HepG2 (cell line): ENCODE measurements at regions not wholly inside any gene's neighbourhood (a gene's known extent, or its start where the extent isn't known, plus 50 kb on each side); places are given as distances from the start of the nearest gene placed in this dataset.

Experiments used
- ATAC-seq: fragments of 200-7000 bp; cut with Tn5 transposase; 3 replicates; pipeline ENCODE4 v1.9.1; 2020; ENCODE audit warnings: mild to moderate bottlenecking, moderate library complexity
- BruUV-seq: library from RNA; stranded (reverse); fragments of 400-500 nt; replicated peaks from 2 replicates; lab custom pipeline; 2021; lab: Mats Ljungman, UMichigan
- CTCF ChIA-PET: fragments of 300-600 bp; formaldehyde crosslinking; extraction: SDS; loops from one replicate; lab custom pipeline; 2021; ENCODE audit warnings: low total read pairs, inconsistent platforms, low intra/inter-chr PET ratio; lab: Yijun Ruan, JAX
- POLR2A ChIA-PET: fragments of 350-600 bp; sonication (Branson Sonifier 250); formaldehyde crosslinking; loops from one replicate; lab custom pipeline; 2020; ENCODE audit warnings: antibody characterized with exemption, inconsistent platforms; lab: Yijun Ruan, JAX
- DNase-seq: peaks from one replicate; pipeline ENCODE4 v3.0.0-alpha.2; 2015; ENCODE audit warnings: low spot score
- FAIRE-seq: peaks from 3 replicates; lab custom pipeline; 2011; peaks lifted over from hg19 to GRCh38; lab: Jason Lieb, UNC
- H2AFZ ChIP-seq: one replicate; pipeline ENCODE4 v1.6.1; 2011; ENCODE audit warnings: low read length, inconsistent platforms
- H3K27ac ChIP-seq: fragments of 300-600 bp; 3 replicates; pipeline ENCODE4 v1.8.0; 2011; ENCODE audit warnings: mixed run types, mild to moderate bottlenecking, mixed read lengths, low read length, inconsistent platforms; ENCODE audit not compliant: insufficient read depth; ENCODE audit errors: extremely low read length
- H3K27me3 ChIP-seq, 2 experiments: fragments of 200-600 bp in 1 of 2; 2 replicates in 1 of 2; 3 replicates in 1 of 2; pipeline versions ENCODE4 v1.6.0 to v1.8.0; 2011; ENCODE audit warnings: low read length in 2 of 2, mild to moderate bottlenecking in 2 of 2, moderate library complexity in 2 of 2, inconsistent platforms in 1 of 2; ENCODE audit not compliant: insufficient read depth in 2 of 2, control insufficient read depth in 1 of 2
- H3K36me3 ChIP-seq, 2 experiments: fragments of 200-600 bp in 1 of 2; replicated peaks in 1 of 2; 2 replicates in 1 of 2; 3 replicates in 1 of 2; pipeline versions ENCODE4 v1.5.1 to v1.8.0; 2011; ENCODE audit warnings: low read length in 2 of 2, inconsistent platforms in 1 of 2; ENCODE audit not compliant: insufficient read depth in 2 of 2, control insufficient read depth in 1 of 2
- H3K4me1 ChIP-seq: 2 replicates; pipeline ENCODE4 v1.5.1; 2012; ENCODE audit warnings: low read length, inconsistent platforms; ENCODE audit not compliant: insufficient read depth
- H3K4me2 ChIP-seq: 2 replicates; pipeline ENCODE4 v1.6.0; 2011; ENCODE audit warnings: low read depth, low read length, inconsistent platforms
- H3K4me3 ChIP-seq, 3 experiments: fragments of 200-600 bp in 1 of 3; sonication (generic), shearing (Covaris generic) in 1 of 3; replicated peaks in 1 of 3; 2 replicates each; pipeline ENCODE4 v1.5.1; 2011 to 2016; ENCODE audit warnings: low read length in 3 of 3, inconsistent platforms in 2 of 3, low read depth in 2 of 3, mild to moderate bottlenecking in 2 of 3, control low read depth in 1 of 3, mixed read lengths in 1 of 3; ENCODE audit not compliant: insufficient read depth in 1 of 3
- H3K79me2 ChIP-seq: one replicate; pipeline ENCODE4 v1.6.1; 2011; ENCODE audit warnings: low read length, inconsistent platforms; ENCODE audit not compliant: insufficient read depth
- H3K9ac ChIP-seq: 2 replicates; pipeline ENCODE4 v1.6.0; 2011; ENCODE audit warnings: mild to moderate bottlenecking, low read depth, low read length, inconsistent platforms; ENCODE audit not compliant: insufficient read depth
- H3K9me3 ChIP-seq: 2 replicates; pipeline ENCODE4 v1.5.1; 2012; ENCODE audit warnings: mild to moderate bottlenecking, low read length
- H4K20me1 ChIP-seq: 2 replicates; pipeline ENCODE4 v1.6.0; 2011; ENCODE audit warnings: inconsistent platforms, mild to moderate bottlenecking, low read length, moderate library complexity; ENCODE audit not compliant: insufficient read depth
- PHF21A ChIP-seq: sonication (generic); formaldehyde crosslinking; IDR thresholded peaks from 2 replicates; pipeline ENCODE4 v1.5.0; 2020; ENCODE audit warnings: mild to moderate bottlenecking, missing genetic modification reagents
- PRMT3 ChIP-seq: sonication (generic); formaldehyde crosslinking; IDR thresholded peaks from 2 replicates; pipeline ENCODE4 v1.8.1; 2022; ENCODE audit warnings: low read depth, mild to moderate bottlenecking, moderate library complexity, missing genetic modification reagents, borderline replicate concordance
- ZNF180 ChIP-seq: sonication (generic); formaldehyde crosslinking; IDR thresholded peaks from 2 replicates; pipeline ENCODE4 v1.4.0; 2020; ENCODE audit warnings: low read depth, missing genetic modification reagents, borderline replicate concordance
- ZNF460 ChIP-seq: sonication (generic); formaldehyde crosslinking; IDR thresholded peaks from 2 replicates; pipeline ENCODE4 v1.5.1; 2020; ENCODE audit warnings: missing genetic modification reagents, mild to moderate bottlenecking, borderline replicate concordance
- ZNF720 ChIP-seq: sonication (generic); formaldehyde crosslinking; IDR thresholded peaks from 2 replicates; pipeline ENCODE4 v1.4.0; 2020; ENCODE audit warnings: missing genetic modification reagents
- WGBS: methylation state at CpG from one replicate; pipeline ENCODE4 v1.1.6; 2017; ENCODE audit warnings: low lambda C conversion rate; 5-methylcytosine and 5-hydroxymethylcytosine counted together
- in situ Hi-C: cut with HindIII; loops from 2 replicates; pipeline ENCODE4 v1.10.0; 2017; ENCODE audit warnings: low pct_unique_long_range_greater_than_20kb; ENCODE audit not compliant: extremely low pct_ligation_motif_present
- intact Hi-C: fragments of 100-400 bp; cut with micrococcal nuclease; formaldehyde crosslinking; loops from one replicate; pipeline ENCODE4 v1.10.0; 2022; ENCODE audit not compliant: unreplicated experiment
- TF ChIP-seq, protein P1 (sequence below): sonication (generic); formaldehyde crosslinking; conservative IDR thresholded peaks from 2 replicates; pipeline ENCODE4 v1.8.1; 2023; ENCODE audit warnings: missing genetic modification reagents
- TF ChIP-seq, protein P2 (sequence below): IDR thresholded peaks from 2 replicates; pipeline ENCODE4 v1.4.0; 2020; ENCODE audit warnings: mild to moderate bottlenecking, missing genetic modification reagents

DNA sequence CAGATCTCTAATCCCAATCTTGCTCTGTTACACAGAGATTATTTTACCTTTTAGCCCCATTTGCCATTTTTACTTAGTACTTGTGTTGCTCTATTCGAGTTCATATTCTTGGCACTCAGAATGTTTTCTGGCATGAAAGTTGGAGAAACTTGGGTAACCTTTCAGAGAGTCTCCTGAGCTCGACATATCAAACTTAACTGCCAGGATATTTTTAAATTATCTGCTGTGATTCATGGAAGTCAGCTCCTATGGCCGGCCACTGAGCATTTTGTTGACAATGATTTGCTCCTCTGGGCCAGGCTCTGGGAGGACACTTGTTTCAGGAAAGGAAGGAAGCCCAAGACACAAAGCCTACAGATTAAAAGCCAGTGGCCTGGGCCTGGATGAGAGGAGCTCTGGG lies 396.7 kb downstream of the TNS3 start:
- Histone ChIP-seq H3K9me3 (no peaks in the 10 kb centered on the region), H3K36me3 (no peaks in the 10 kb centered on the region), H3K4me1 (peaks cover 5% of the 10 kb centered on the region; the same call in 1 of the 2 replicates), H3K79me2 (no peaks in the 10 kb centered on the region), H3K9ac (no peak overlapping the region), H3K4me3 (no peak overlapping the region), H3K4me2 (no peak overlapping the region), H3K27me3 (peaks cover 0 to 14% of the 10 kb centered on the region in 2 experiments; a peak in 2 of 5 replicates), H4K20me1 (no peaks in the 10 kb centered on the region), H3K27ac (no peak overlapping the region), H2AFZ (no peak overlapping the region)
- ChIA-PET CTCF (no interaction called here), POLR2A (no interaction called here)
- FAIRE-seq: no peak
- in situ Hi-C loops (loop anchor here (10.0 kb wide), 2 partner anchors 820 to 1270 kb away; no protein-coding TSS in a partner anchor), intact Hi-C loops (no loop called here)
- 17% methylated on average over 3 of the region's 3 CpGs for WGBS
- TF ChIP-seq ZNF720 (no peak), PRMT3 (CRISPR knock-in tag) (no peak), ZNF180 (CRISPR knock-in tag) (no peak), PHF21A (CRISPR knock-in tag) (no peak), ZNF460 (CRISPR knock-in tag) (no peak)
- TF ChIP-seq, protein P1, sequence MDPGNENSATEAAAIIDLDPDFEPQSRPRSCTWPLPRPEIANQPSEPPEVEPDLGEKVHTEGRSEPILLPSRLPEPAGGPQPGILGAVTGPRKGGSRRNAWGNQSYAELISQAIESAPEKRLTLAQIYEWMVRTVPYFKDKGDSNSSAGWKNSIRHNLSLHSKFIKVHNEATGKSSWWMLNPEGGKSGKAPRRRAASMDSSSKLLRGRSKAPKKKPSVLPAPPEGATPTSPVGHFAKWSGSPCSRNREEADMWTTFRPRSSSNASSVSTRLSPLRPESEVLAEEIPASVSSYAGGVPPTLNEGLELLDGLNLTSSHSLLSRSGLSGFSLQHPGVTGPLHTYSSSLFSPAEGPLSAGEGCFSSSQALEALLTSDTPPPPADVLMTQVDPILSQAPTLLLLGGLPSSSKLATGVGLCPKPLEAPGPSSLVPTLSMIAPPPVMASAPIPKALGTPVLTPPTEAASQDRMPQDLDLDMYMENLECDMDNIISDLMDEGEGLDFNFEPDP (CRISPR knock-in tag): no peak
- TF ChIP-seq, protein P2, sequence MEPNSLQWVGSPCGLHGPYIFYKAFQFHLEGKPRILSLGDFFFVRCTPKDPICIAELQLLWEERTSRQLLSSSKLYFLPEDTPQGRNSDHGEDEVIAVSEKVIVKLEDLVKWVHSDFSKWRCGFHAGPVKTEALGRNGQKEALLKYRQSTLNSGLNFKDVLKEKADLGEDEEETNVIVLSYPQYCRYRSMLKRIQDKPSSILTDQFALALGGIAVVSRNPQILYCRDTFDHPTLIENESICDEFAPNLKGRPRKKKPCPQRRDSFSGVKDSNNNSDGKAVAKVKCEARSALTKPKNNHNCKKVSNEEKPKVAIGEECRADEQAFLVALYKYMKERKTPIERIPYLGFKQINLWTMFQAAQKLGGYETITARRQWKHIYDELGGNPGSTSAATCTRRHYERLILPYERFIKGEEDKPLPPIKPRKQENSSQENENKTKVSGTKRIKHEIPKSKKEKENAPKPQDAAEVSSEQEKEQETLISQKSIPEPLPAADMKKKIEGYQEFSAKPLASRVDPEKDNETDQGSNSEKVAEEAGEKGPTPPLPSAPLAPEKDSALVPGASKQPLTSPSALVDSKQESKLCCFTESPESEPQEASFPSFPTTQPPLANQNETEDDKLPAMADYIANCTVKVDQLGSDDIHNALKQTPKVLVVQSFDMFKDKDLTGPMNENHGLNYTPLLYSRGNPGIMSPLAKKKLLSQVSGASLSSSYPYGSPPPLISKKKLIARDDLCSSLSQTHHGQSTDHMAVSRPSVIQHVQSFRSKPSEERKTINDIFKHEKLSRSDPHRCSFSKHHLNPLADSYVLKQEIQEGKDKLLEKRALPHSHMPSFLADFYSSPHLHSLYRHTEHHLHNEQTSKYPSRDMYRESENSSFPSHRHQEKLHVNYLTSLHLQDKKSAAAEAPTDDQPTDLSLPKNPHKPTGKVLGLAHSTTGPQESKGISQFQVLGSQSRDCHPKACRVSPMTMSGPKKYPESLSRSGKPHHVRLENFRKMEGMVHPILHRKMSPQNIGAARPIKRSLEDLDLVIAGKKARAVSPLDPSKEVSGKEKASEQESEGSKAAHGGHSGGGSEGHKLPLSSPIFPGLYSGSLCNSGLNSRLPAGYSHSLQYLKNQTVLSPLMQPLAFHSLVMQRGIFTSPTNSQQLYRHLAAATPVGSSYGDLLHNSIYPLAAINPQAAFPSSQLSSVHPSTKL: no peak
- DNase-seq: no peak
- no TSS peak for BruUV-seq
- ATAC-seq: no peak
